ENCODE measurements at regions not wholly inside any gene's neighbourhood (a gene's known extent, or its start where the extent isn't known, plus 50 kb on each side); places are given as distances from the start of the nearest gene placed in this dataset.

- TF ChIP-seq POLR2A (IDR thresholded peaks at IDR 0.05), result no peak
- no peak for TF ChIP-seq EP300 (IDR thresholded peaks at IDR 0.05)
- TF ChIP-seq CTCF (IDR thresholded peaks at IDR 0.05), result no peak
- TF ChIP-seq POLR2AphosphoS5 (IDR thresholded peaks at IDR 0.05), result no peak
- H3K36me3 ChIP-seq, result no peaks in the 10 kb centered on the region
- peaks cover 0 to 4% (median 0%) of the 10 kb centered on the region in 4 donors for H3K9me3 ChIP-seq
- no peaks in the 10 kb centered on the region for H3K27me3 ChIP-seq
- H3K4me3 ChIP-seq, result no peak overlapping the region
- DNase-seq, result no peak
- no peaks in the 10 kb centered on the region for H3K4me1 ChIP-seq
- H3K27ac ChIP-seq, result no peak overlapping the region
- 70 to 80% (median 74%) methylated on average over 2 of the region's 2 CpGs for WGBS, 5 donors
- intact Hi-C loops (cut with DNase I; ENCODE audit: low total_unique reads), result no loop called here
Observed at GRCh38 chr4:18441676-18442075, 420.1 kb upstream of the LCORL start.

- peaks cover 0 to 4% (median 0%) of the 10 kb centered on the region in 4 donors for H3K9me3 ChIP-seq
- intact Hi-C loops (cut with DNase I; ENCODE audit: low total_unique reads), result no loop called here
- TF ChIP-seq POLR2A (IDR thresholded peaks at IDR 0.05) (no peak), EP300 (IDR thresholded peaks at IDR 0.05) (no peak), CTCF (IDR thresholded peaks at IDR 0.05) (no peak), POLR2AphosphoS5 (IDR thresholded peaks at IDR 0.05) (no peak)
- no peak overlapping the region for H3K4me3 ChIP-seq
- H3K27ac ChIP-seq, result no peak overlapping the region
- no peak for DNase-seq
- H3K27me3 ChIP-seq, result no peaks in the 10 kb centered on the region
- WGBS, 5 donors, result 56 to 84% (median 77%) methylated on average over 3 of the region's 3 CpGs
- no peaks in the 10 kb centered on the region for H3K4me1 ChIP-seq
- no peaks in the 10 kb centered on the region for H3K36me3 ChIP-seq
Observed at GRCh38 chr4:18441203-18441590, 419.6 kb upstream of the LCORL start.

- H3K27me3 ChIP-seq, result no peaks in the 10 kb centered on the region
- 38 to 56% (median 49%) methylated on average over 7 of the region's 7 CpGs for whole genome bisulfite sequencing, 5 donors
- DNase-seq, result peak in 1 of 2 donors; percentile 15
- H3K4me1 ChIP-seq, result no peaks in the 10 kb centered on the region
- no peak overlapping the region for H3K4me3 ChIP-seq
- H3K9me3 ChIP-seq, result peaks cover 0 to 4% (median 0%) of the 10 kb centered on the region in 4 donors
- intact Hi-C loops (cut with DNase I; ENCODE audit: low total_unique reads), result no loop called here
- H3K36me3 ChIP-seq, result no peaks in the 10 kb centered on the region
- H3K27ac ChIP-seq, result no peak overlapping the region
- TF ChIP-seq EP300 (IDR thresholded peaks at IDR 0.05) (no peak), POLR2AphosphoS5 (IDR thresholded peaks at IDR 0.05) (no peak), CTCF (IDR thresholded peaks at IDR 0.05) (no peak), POLR2A (IDR thresholded peaks at IDR 0.05) (no peak)
Observed at GRCh38 chr4:18440527-18441202, 419.1 kb upstream of the LCORL start.

- DNase-seq, result no peak
- H3K4me3 ChIP-seq, result no peak overlapping the region
Observed at GRCh38 chr4:18439311-18439710, 417.8 kb upstream of the LCORL start.

More at GRCh38 chr4:18439311-18439710, 417.8 kb upstream of the LCORL start:
- Histone ChIP-seq H3K36me3 (no peaks in the 10 kb centered on the region), H3K27ac (no peak overlapping the region), H3K4me1 (no peaks in the 10 kb centered on the region), H3K27me3 (no peaks in the 10 kb centered on the region), H3K9me3 (peaks cover 0 to 4% (median 0%) of the 10 kb centered on the region in 4 donors)
- TF ChIP-seq CTCF (IDR thresholded peaks at IDR 0.05) (no peak), POLR2AphosphoS5 (IDR thresholded peaks at IDR 0.05) (no peak), POLR2A (IDR thresholded peaks at IDR 0.05) (no peak), EP300 (IDR thresholded peaks at IDR 0.05) (no peak)
- intact Hi-C loops (cut with DNase I; ENCODE audit: low total_unique reads), result no loop called here
- 75 to 89% (median 88%) methylated on average over 3 of the region's 3 CpGs for WGBS, 5 donors
